Thoracic aorta (tissue), 2 donors: ENCODE measurements at regions not wholly inside any gene's neighbourhood (a gene's known extent, or its start where the extent isn't known, plus 50 kb on each side); places are given as distances from the start of the nearest gene placed in this dataset.

Experiments
- ATAC-seq: fragments of 150-250 bp; one replicate; pipeline ENCODE4 v1.8.0; 2017; ENCODE audit warnings: low read depth; ENCODE audit not compliant: insufficient number of reproducible peaks, low FRiP score
- DNase-seq: peaks from one replicate; pipeline ENCODE4 v3.0.0-alpha.2; 2020; ENCODE audit warnings: low spot score
- H3K27ac ChIP-seq, 2 donors: fragments of 200-600 bp; sonication (generic); 1 replicate in 1 of 2; 2 replicates in 1 of 2; pipeline ENCODE4 v1.5.1; 2016; ENCODE audit warnings: mild to moderate bottlenecking in 2 of 2, moderate library complexity in 2 of 2
- H3K27me3 ChIP-seq: fragments of 200-600 bp; sonication (generic); replicated peaks from 2 replicates; pipeline ENCODE4 v1.6.0; 2016; ENCODE audit warnings: mild to moderate bottlenecking; ENCODE audit not compliant: insufficient read depth
- H3K36me3 ChIP-seq: fragments of 200-600 bp; sonication (generic); one replicate; pipeline ENCODE4 v1.5.1; 2016
- H3K4me1 ChIP-seq, 2 donors: fragments of 200-600 bp; sonication (generic); 1 replicate in 1 of 2; 2 replicates in 1 of 2; pipeline versions ENCODE4 v1.5.1 to v1.6.0; 2016; ENCODE audit warnings: low read depth in 2 of 2, mild to moderate bottlenecking in 1 of 2; ENCODE audit not compliant: control insufficient read depth in 1 of 2
- H3K4me3 ChIP-seq: fragments of 200-600 bp; sonication (generic); 2 replicates; pipeline ENCODE4 v1.5.1; 2016; ENCODE audit warnings: mild to moderate bottlenecking
- H3K9me3 ChIP-seq: fragments of 200-600 bp; sonication (generic); 2 replicates; pipeline ENCODE4 v1.5.1; 2016
- TF ChIP-seq, protein P1 (sequence below): fragments of 200-600 bp; sonication (generic); IDR thresholded peaks from one replicate; pipeline ENCODE4 v1.5.1; 2019; ENCODE audit warnings: antibody characterized with exemption

DNA sequence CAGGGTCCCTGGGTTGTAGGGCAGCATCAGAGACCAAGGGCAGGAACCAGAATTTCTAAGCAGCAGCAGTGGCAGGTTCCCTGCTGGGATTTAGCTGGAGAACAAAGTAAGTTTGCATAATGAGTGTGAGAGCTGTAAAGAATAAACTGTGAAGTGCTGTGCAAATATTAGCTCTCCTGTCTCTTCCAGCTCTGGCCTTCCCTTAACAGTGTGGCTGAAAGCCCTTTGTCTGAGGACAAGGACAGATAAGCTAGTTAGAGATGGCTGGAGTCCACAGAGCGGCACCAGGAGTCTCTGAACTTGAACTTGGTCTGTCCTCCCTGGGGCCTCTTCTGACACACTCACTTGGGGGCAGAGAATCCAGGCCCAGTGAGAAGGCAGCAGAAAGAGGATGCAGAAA lies 98.2 kb upstream of the WSCD1 start:
- Histone ChIP-seq H3K36me3 (no peaks in the 10 kb centered on the region), H3K27me3 (no peaks in the 10 kb centered on the region), H3K4me1 (no peaks in the 10 kb centered on the region), H3K9me3 (peaks cover 3% of the 10 kb centered on the region), H3K4me3 (no peak overlapping the region), H3K27ac (no peak overlapping the region)
- DNase-seq (no peak), ATAC-seq (no peak)
- TF ChIP-seq, protein P1, sequence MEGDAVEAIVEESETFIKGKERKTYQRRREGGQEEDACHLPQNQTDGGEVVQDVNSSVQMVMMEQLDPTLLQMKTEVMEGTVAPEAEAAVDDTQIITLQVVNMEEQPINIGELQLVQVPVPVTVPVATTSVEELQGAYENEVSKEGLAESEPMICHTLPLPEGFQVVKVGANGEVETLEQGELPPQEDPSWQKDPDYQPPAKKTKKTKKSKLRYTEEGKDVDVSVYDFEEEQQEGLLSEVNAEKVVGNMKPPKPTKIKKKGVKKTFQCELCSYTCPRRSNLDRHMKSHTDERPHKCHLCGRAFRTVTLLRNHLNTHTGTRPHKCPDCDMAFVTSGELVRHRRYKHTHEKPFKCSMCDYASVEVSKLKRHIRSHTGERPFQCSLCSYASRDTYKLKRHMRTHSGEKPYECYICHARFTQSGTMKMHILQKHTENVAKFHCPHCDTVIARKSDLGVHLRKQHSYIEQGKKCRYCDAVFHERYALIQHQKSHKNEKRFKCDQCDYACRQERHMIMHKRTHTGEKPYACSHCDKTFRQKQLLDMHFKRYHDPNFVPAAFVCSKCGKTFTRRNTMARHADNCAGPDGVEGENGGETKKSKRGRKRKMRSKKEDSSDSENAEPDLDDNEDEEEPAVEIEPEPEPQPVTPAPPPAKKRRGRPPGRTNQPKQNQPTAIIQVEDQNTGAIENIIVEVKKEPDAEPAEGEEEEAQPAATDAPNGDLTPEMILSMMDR = no peak

DNA sequence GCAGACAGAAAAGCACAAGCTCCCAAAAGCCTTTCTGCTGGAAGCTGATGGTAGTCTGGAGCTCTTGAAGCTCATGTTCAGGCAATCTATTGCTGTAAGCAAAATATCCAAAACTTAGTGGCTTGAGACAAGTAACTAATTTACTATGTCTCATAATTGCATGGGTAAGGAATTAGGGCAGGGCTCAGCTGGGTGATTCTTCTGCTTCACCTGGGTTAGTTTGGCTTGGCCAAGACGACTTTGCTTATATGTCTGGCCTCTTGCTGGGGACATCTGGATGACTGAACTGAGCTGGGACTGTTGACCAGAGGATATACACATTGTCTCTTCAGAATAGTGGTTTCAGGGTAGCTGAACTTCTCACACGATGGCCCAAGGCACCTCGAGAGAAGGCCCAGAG lies 96.8 kb upstream of the WSCD1 start:
- TF ChIP-seq, protein P1 = no peak
- no peak overlapping the region for H3K27ac ChIP-seq
- H3K36me3 ChIP-seq = no peaks in the 10 kb centered on the region
- peaks cover 3% of the 10 kb centered on the region for H3K9me3 ChIP-seq
- no peaks in the 10 kb centered on the region for H3K4me1 ChIP-seq
- DNase-seq = no peak
- no peaks in the 10 kb centered on the region for H3K27me3 ChIP-seq
- H3K4me3 ChIP-seq = no peak overlapping the region
- no peak for ATAC-seq

DNA sequence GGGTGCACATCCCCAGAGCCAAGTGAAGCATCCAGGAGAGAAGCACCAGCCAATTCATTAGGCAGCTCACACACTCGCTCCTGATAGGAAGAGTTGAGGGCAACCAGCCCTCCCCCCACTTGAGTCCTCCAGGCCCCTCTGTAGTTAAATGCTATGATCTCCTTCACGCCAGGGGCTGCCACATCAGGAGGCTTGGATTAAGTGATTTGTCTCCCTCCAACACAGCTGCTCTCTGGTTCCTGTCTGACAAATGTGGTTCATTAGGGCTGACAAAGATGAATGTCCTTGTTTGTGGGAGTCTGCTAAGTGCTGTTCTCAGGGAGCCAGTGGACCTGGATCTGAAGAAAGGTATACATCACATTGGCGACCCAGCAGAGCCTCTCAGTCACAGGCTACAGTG lies 94.5 kb upstream of the WSCD1 start:
- H3K9me3 ChIP-seq = peaks cover 3% of the 10 kb centered on the region
- TF ChIP-seq, protein P1 = no peak
- no peak for DNase-seq

DNA sequence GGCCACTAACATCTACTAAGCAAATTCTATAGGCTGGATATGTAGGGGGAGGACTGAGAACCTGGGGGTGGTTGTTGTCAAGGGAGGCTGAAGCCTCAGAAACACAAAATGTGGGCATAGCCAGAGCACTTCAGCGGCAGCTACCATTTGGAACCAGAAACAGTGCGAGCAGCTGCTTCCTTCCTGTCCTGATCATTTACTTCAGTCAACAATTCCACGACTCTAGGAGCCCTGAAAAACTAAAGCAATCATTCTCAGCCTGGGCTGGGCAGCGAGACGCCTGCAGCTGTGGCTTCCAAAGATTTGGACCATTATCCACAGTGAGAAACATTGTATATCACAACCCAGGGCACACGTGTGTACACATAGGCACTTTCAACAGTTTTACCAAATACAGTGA lies 93.9 kb upstream of the WSCD1 start:
- ATAC-seq (no peak), DNase-seq (no peak)
- Histone ChIP-seq H3K4me1 (no peaks in the 10 kb centered on the region), H3K36me3 (no peaks in the 10 kb centered on the region), H3K9me3 (peaks cover 3% of the 10 kb centered on the region), H3K4me3 (no peak overlapping the region), H3K27ac (no peak overlapping the region), H3K27me3 (no peaks in the 10 kb centered on the region)
- TF ChIP-seq, protein P1 = no peak

More for the DNA sequence above, 94.5 kb upstream of the WSCD1 start:
- no peak for ATAC-seq
- H3K4me3 ChIP-seq = no peak overlapping the region
- H3K27ac ChIP-seq = no peak overlapping the region
- H3K36me3 ChIP-seq = no peaks in the 10 kb centered on the region
- H3K4me1 ChIP-seq = no peaks in the 10 kb centered on the region
- no peaks in the 10 kb centered on the region for H3K27me3 ChIP-seq

DNA sequence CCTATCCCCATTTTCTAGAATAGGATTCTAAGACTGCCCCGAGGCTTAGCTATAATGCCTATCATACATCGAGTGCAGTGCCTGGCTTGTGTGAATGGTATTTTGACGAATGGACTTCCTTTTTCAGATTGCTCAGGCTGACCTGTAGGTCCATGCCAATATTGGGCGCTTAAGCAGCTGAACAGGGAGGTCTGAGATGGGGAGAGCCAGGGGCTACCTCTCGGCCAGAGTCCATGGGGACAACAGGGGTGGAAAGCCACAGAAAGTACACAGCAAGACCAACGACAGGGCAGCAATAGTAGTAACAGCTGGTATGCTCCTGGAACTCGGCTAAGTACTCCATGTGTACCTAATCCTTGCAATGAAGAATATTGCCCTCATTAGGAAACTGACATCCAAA lies 91.7 kb upstream of the WSCD1 start:
- Histone ChIP-seq H3K9me3 (no peaks in the 10 kb centered on the region), H3K27ac (no peak overlapping the region), H3K27me3 (no peaks in the 10 kb centered on the region), H3K36me3 (no peaks in the 10 kb centered on the region), H3K4me3 (no peak overlapping the region), H3K4me1 (no peaks in the 10 kb centered on the region)
- DNase-seq (no peak), ATAC-seq (no peak)
- TF ChIP-seq, protein P1 = no peak
